ENCODE measurements at regions not wholly inside any gene's neighbourhood (a gene's known extent, or its start where the extent isn't known, plus 50 kb on each side); places are given as distances from the start of the nearest gene placed in this dataset.

DNA sequence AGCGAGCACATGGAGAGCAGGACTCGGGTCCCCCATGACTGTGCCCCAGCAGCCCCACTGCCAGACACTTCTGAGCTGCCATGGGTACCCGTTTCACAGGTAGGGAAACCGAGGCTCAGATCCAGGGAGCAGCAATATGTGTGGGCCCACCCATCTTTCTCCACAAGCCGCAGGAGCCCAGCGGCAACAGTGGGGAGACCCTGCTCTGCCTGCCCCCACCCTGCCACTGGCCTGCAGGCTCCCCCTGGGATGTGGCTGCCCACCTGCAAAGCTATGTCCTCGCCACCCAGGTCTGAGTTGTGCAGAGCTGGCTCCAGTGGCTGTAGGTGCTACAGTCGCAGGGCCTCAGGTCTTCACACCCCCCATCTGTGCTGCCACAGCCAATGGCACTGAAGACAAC, 50.6 kb upstream of the C1QTNF9B start:
- DNase-seq (ENCODE audit: low read depth) = no peak
- no peak overlapping the region for H3K4me3 ChIP-seq (ENCODE audit: low read depth, low read length)
- TF ChIP-seq, protein P1, sequence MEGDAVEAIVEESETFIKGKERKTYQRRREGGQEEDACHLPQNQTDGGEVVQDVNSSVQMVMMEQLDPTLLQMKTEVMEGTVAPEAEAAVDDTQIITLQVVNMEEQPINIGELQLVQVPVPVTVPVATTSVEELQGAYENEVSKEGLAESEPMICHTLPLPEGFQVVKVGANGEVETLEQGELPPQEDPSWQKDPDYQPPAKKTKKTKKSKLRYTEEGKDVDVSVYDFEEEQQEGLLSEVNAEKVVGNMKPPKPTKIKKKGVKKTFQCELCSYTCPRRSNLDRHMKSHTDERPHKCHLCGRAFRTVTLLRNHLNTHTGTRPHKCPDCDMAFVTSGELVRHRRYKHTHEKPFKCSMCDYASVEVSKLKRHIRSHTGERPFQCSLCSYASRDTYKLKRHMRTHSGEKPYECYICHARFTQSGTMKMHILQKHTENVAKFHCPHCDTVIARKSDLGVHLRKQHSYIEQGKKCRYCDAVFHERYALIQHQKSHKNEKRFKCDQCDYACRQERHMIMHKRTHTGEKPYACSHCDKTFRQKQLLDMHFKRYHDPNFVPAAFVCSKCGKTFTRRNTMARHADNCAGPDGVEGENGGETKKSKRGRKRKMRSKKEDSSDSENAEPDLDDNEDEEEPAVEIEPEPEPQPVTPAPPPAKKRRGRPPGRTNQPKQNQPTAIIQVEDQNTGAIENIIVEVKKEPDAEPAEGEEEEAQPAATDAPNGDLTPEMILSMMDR (conservative IDR thresholded peaks at IDR 0.05; ENCODE audit: low read depth, low read length) = no peak

DNA sequence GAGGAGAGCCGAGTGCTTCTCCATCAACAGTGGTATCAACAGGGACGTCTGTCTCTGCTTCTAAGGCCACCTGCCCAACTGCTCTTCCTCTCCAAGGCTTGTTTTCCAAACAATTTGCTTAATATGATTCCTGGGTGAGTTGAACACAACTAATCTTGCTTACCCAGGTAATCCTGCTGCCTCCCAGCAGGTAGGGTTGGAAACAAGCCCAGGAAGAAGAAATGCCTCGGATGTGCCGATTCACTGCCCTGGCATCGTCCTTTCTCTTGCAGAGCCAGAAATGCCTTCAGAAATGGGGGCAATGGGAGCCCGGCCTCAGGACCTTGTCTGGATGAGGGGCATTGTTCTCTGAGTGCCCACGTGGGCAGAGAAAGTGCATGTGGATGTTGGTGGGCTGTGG, 51.9 kb upstream of the C1QTNF9B start:
- TF ChIP-seq, protein P1 (conservative IDR thresholded peaks at IDR 0.05; ENCODE audit: low read depth, low read length) = no peak
- no peak for DNase-seq (ENCODE audit: low read depth)
- H3K4me3 ChIP-seq (ENCODE audit: low read depth, low read length) = no peak overlapping the region

DNA sequence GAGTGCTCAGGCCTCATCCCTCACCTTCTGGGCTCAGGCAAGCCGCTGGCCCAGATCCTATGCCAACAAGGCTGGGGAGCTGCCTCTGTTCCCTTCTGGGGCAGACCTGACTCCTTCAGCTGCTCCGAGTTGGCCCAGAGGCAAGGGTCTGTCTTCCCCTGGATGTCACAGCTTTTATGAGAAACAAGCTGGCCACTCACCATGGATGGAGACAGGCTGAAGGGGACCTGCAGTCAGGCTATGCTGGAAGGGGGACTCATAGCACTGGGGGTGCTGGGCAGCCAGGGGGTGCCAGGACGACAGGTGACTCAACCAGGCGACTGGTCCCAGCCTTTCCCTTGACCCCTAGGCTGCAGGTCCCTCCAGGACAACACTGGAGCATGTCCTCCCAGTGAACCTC, 52.4 kb upstream of the C1QTNF9B start:
- no peak for DNase-seq (ENCODE audit: low read depth)
- TF ChIP-seq, protein P1 (conservative IDR thresholded peaks at IDR 0.05; ENCODE audit: low read depth, low read length) = no peak
- H3K4me3 ChIP-seq (ENCODE audit: low read depth, low read length) = no peak overlapping the region

DNA sequence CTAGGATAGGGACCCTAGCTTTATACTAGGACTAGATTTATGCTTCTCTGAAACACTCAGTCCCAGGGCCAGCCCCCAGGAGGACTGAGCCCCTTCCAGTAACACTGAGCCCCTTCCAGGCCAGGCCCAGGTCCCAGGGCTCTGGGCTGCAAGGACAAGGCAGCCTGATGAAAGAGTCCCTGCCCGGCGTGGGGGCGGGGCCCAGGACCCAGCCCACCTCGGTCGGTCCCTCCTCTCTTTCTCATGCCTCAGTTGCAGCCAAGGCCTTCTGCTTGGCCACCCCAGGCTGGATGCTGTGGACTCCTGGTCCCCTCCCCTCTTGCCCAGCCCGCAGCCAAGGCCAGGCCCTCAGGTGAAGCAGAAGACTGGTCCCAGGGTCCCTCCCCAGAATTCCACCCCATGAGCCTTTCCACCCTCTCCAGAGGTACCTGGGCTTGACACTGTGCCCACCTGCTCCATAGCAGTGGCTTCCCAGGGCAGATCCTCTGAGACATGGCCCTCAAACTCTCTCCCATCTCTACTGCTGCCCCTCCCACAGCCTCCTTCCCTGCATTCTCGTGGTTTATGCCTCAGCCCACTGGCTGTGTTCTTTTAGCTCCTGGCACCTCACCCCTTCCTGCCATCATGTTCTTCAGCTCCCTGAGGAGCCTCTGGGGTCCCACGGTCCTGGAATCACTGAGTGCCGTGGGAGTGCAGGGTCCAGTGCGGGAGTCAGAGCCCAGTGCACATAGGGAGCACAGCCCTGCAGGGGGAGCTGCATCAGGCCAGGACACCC, 53.6 kb upstream of the C1QTNF9B start:
- DNase-seq (ENCODE audit: low read depth) = no peak
- TF ChIP-seq, protein P1 (conservative IDR thresholded peaks at IDR 0.05; ENCODE audit: low read depth, low read length) = peak; percentile 41
- H3K4me3 ChIP-seq (ENCODE audit: low read depth, low read length) = no peak overlapping the region

DNA sequence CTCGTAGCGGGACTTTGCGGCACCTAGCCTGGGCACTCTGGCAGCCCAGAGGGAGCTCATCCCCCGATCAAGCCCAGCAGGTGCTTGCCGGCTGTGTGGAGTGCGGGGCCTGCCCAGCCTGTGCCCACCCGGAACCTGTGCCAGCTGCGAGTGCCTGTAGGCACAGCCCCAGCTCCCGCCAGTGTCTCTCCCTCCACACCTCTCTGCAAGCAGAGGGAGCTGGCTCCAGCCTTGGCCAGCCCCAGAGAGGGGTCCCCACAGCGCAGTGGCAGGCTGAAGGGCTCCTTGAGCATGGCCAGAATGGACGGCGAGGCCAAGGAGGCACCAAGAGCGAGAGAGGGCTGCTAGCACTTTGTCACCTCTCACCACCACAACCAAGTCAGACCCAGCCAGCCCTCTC, 55.5 kb upstream of the C1QTNF9B start:
- TF ChIP-seq, protein P1 (conservative IDR thresholded peaks at IDR 0.05; ENCODE audit: low read depth, low read length) = no peak
- no peak for DNase-seq (ENCODE audit: low read depth)
- H3K4me3 ChIP-seq (ENCODE audit: low read depth, low read length) = no peak overlapping the region

DNA sequence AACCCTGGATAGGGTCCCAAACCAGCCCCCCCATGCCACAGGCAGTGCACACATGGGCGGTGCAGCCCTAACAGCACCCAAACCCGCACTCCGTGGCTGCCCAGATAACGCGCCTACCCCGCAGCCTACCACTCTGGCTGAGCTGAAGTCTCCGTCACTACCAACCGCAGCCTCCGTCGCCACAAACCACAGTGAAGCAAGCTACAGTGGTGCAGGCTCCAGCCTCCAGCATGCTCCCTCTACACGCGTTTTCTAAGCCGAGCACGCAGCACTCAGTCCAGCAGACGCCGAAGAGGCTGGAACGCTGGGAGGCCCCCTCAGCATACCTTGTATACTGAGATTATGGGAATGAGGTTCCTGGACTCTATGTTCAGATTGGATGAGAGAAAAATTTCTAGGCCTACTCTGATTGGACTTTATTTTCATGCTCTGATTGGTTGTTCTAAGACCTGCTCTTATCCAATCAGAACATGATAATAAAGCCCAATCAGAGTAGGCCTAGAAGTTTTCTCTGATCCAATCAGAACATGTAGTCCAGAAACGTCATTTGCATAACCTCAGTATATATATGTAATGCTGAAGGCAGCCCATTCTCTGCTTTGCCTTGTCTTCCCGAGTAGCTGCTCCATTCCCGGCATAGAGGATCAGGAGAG, 56.7 kb upstream of the C1QTNF9B start:
- H3K4me3 ChIP-seq (ENCODE audit: low read depth, low read length) = no peak overlapping the region
- TF ChIP-seq, protein P1 (conservative IDR thresholded peaks at IDR 0.05; ENCODE audit: low read depth, low read length) = no peak
- DNase-seq (ENCODE audit: low read depth) = no peak

DNA sequence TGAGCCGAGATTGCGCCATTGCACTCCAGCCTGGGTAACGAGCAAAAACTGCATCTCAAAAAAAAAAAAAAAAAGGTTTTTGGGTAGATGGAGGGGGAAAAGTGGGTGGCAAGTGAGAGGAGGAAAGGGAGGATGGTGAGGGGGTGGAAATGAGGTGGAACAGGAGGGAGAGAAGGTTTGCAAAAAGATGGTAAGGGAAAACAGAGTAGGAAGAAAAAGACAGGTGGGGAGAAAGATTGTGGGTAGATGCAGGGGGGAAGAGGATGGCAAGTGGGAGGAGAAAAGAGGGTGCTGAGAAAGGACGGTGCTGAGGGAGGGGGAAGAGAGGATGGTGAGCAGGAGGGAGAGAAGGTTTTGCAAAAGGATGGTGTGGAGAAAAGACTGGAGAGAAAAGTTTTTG, 57.8 kb upstream of the C1QTNF9B start:
- H3K4me3 ChIP-seq (ENCODE audit: low read depth, low read length) = no peak overlapping the region
- TF ChIP-seq, protein P1 (conservative IDR thresholded peaks at IDR 0.05; ENCODE audit: low read depth, low read length) = no peak

More for the DNA sequence above, 57.8 kb upstream of the C1QTNF9B start:
- no peak for DNase-seq (ENCODE audit: low read depth)

Measured in choroid plexus epithelial cell (primary cell).